ENCODE measurements at regions not wholly inside any gene's neighbourhood (a gene's known extent, or its start where the extent isn't known, plus 50 kb on each side); places are given as distances from the start of the nearest gene placed in this dataset.

- no peak for DNase-seq (ENCODE audit: low read depth)
- in situ Hi-C loops (cut with HindIII; ENCODE audit: low pct_unique_long_range_greater_than_20kb, low sequenced_read_pairs): no loop called here
Measured at GRCh38 chr1:38098101-38098847, 51.7 kb upstream of the POU3F1 start.

GRCh38 chr1:38097284-38097898 lies 50.8 kb upstream of the POU3F1 start:
- no peak for DNase-seq (ENCODE audit: low read depth)
- in situ Hi-C loops (cut with HindIII; ENCODE audit: low pct_unique_long_range_greater_than_20kb, low sequenced_read_pairs): no loop called here
